OCI-LY7 (cell line): ENCODE measurements at regions not wholly inside any gene's neighbourhood (a gene's known extent, or its start where the extent isn't known, plus 50 kb on each side); places are given as distances from the start of the nearest gene placed in this dataset.

Source experiments
- BruUV-seq: library from RNA; stranded (reverse); fragments of 400-500 nt; replicated peaks from 2 replicates; lab custom pipeline; 2021; lab: Mats Ljungman, UMichigan
- CTCF ChIA-PET: fragments of 300-600 bp; sonication (Branson Sonifier 250); formaldehyde crosslinking; loops from one replicate; lab custom pipeline; 2022; ENCODE audit warnings: antibody characterized with exemption; ENCODE audit not compliant: unreplicated experiment; lab: Charles Lee
- POLR2A ChIA-PET: fragments of 300-600 bp; sonication (Branson Sonifier 250); formaldehyde crosslinking; loops from one replicate; lab custom pipeline; 2022; ENCODE audit warnings: antibody characterized with exemption; lab: Charles Lee
- DNase-seq: peaks from one replicate; pipeline ENCODE4 v3.0.0-alpha.2; 2015; ENCODE audit warnings: low spot score
- H2AFZ ChIP-seq: fragments of 200-600 bp; sonication (generic), shearing (Covaris generic); 2 replicates; pipeline ENCODE4 v1.6.1; 2014; ENCODE audit warnings: mild to moderate bottlenecking, antibody characterized with exemption, low read length, moderate library complexity
- H3K27ac ChIP-seq: fragments of 200-600 bp; sonication (generic); 2 replicates; pipeline ENCODE4 v1.5.1; 2014; ENCODE audit warnings: mixed run types, low read depth, mild to moderate bottlenecking, moderate library complexity, low read length, inconsistent platforms; ENCODE audit not compliant: poor library complexity, severe bottlenecking
- H3K36me3 ChIP-seq: fragments of 200-600 bp; sonication (generic); 2 replicates; pipeline ENCODE4 v1.6.1; 2014; ENCODE audit warnings: mild to moderate bottlenecking, antibody characterized with exemption, low read length, moderate library complexity, mixed read lengths; ENCODE audit not compliant: insufficient read depth
- H3K4me1 ChIP-seq: fragments of 200-600 bp; sonication (generic); 2 replicates; pipeline ENCODE4 v1.5.1; 2014; ENCODE audit warnings: mild to moderate bottlenecking, low read length; ENCODE audit not compliant: insufficient read depth, poor library complexity, severe bottlenecking
- H3K4me2 ChIP-seq: fragments of 200-600 bp; sonication (generic); 2 replicates; pipeline ENCODE4 v1.6.1; 2014; ENCODE audit warnings: mild to moderate bottlenecking, low read length
- H3K4me3 ChIP-seq: fragments of 200-600 bp; sonication (generic); 2 replicates; pipeline ENCODE4 v1.5.1; 2014; ENCODE audit warnings: mild to moderate bottlenecking, low read depth, low read length; ENCODE audit not compliant: poor library complexity, severe bottlenecking
- H3K79me2 ChIP-seq: fragments of 200-600 bp; sonication (generic); 2 replicates; pipeline ENCODE4 v1.6.1; 2016; ENCODE audit warnings: low read depth, mild to moderate bottlenecking, low read length, moderate library complexity, mixed read lengths; ENCODE audit not compliant: insufficient read depth
- H3K9me2 ChIP-seq: fragments of 200-600 bp; sonication (generic); 2 replicates; pipeline ENCODE4 v1.6.1; 2016; ENCODE audit warnings: mild to moderate bottlenecking, low read length, mixed read lengths; ENCODE audit not compliant: insufficient read depth
- H3K9me3 ChIP-seq: fragments of 200-600 bp; sonication (generic); 2 replicates; pipeline ENCODE4 v1.6.1; 2014; ENCODE audit warnings: mild to moderate bottlenecking, mixed run types, low read length, mixed read lengths
- H4K20me1 ChIP-seq: fragments of 200-600 bp; sonication (generic); 2 replicates; pipeline ENCODE4 v1.6.1; 2014; ENCODE audit warnings: mild to moderate bottlenecking, antibody characterized with exemption, low read length, moderate library complexity, mixed read lengths; ENCODE audit not compliant: insufficient read depth
- EZH2phosphoT487 ChIP-seq: fragments of 200-600 bp; sonication (generic); IDR thresholded peaks from 2 replicates; pipeline ENCODE4 v1.6.1; 2018; ENCODE audit warnings: low read depth, borderline replicate concordance, mild to moderate bottlenecking, mixed run types, antibody characterized with exemption, low read length, moderate library complexity, mixed read lengths
- intact Hi-C: fragments of 100-400 bp; cut with micrococcal nuclease; formaldehyde crosslinking; loops from one replicate; pipeline ENCODE4 v1.10.0; 2022; ENCODE audit not compliant: unreplicated experiment
- TF ChIP-seq, protein P1 (sequence below): fragments of 200-600 bp; sonication (generic); conservative IDR thresholded peaks from 2 replicates; pipeline ENCODE4 v1.5.1; 2014; ENCODE audit warnings: mild to moderate bottlenecking, antibody characterized with exemption, low read length, moderate library complexity, mixed read lengths

- Histone ChIP-seq H2AFZ (0 out of 2 replicates have a peak overlapping the region, but pooled peaks have one; percentile 21), H3K4me3 (no peak overlapping the region), H3K79me2 (no peaks in the 10 kb centered on the region), H4K20me1 (no peaks in the 10 kb centered on the region), H3K9me2 (no peaks in the 10 kb centered on the region), H3K4me2 (no peak overlapping the region; the same call in 1 of the 2 replicates), H3K9me3 (no peaks in the 10 kb centered on the region), H3K36me3 (no peaks in the 10 kb centered on the region), H3K27ac (no peak overlapping the region), H3K4me1 (peaks cover 25% of the 10 kb centered on the region)
- ChIA-PET CTCF (interaction anchor here (0.5 to 0.7 kb wide), 2 partner anchors 27 to 147 kb away, joined by 3 to 7 read pairs; no protein-coding TSS in a partner anchor), POLR2A (interaction anchor here (0.7 to 1.6 kb wide), 3 partner anchors 9 to 25 kb away, joined by 3 to 4 read pairs (median 4); no protein-coding TSS in a partner anchor)
- no peak for TF ChIP-seq EZH2phosphoT487
- TF ChIP-seq, protein P1, sequence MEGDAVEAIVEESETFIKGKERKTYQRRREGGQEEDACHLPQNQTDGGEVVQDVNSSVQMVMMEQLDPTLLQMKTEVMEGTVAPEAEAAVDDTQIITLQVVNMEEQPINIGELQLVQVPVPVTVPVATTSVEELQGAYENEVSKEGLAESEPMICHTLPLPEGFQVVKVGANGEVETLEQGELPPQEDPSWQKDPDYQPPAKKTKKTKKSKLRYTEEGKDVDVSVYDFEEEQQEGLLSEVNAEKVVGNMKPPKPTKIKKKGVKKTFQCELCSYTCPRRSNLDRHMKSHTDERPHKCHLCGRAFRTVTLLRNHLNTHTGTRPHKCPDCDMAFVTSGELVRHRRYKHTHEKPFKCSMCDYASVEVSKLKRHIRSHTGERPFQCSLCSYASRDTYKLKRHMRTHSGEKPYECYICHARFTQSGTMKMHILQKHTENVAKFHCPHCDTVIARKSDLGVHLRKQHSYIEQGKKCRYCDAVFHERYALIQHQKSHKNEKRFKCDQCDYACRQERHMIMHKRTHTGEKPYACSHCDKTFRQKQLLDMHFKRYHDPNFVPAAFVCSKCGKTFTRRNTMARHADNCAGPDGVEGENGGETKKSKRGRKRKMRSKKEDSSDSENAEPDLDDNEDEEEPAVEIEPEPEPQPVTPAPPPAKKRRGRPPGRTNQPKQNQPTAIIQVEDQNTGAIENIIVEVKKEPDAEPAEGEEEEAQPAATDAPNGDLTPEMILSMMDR, result no peak
- intact Hi-C loops, result loop anchor here (5.0 to 10.0 kb wide), 2 partner anchors 309 to 856 kb away; no protein-coding TSS in a partner anchor
- DNase-seq, result no peak
- no TSS peak for BruUV-seq
These were observed 173.6 kb upstream of the PROK2 start for GRCh38 chr3:71958533-71958932.

GRCh38 chr3:71956716-71957115 is 171.8 kb upstream of the PROK2 start:
- TF ChIP-seq, protein P1, result 0 out of 2 replicates have a peak, but pooled peaks have one; percentile 33
- no peak for TF ChIP-seq EZH2phosphoT487
- ChIA-PET POLR2A (interaction anchor here (1.5 kb wide), 1 partner anchor 139 kb away, joined by 4 read pairs; no protein-coding TSS in a partner anchor), CTCF (no interaction called here)
- intact Hi-C loops, result loop anchor here (5.0 to 10.0 kb wide), 2 partner anchors 311 to 858 kb away; no protein-coding TSS in a partner anchor
- Histone ChIP-seq H3K9me2 (no peaks in the 10 kb centered on the region), H3K4me3 (no peak overlapping the region), H3K79me2 (no peaks in the 10 kb centered on the region), H3K9me3 (no peaks in the 10 kb centered on the region), H2AFZ (peak overlapping the region; percentile 19; the same call in 1 of the 2 replicates), H3K36me3 (no peaks in the 10 kb centered on the region), H3K4me2 (peak overlapping the region; percentile 33), H3K4me1 (peaks cover 25% of the 10 kb centered on the region), H4K20me1 (no peaks in the 10 kb centered on the region), H3K27ac (no peak overlapping the region)
- no TSS peak for BruUV-seq
- no peak for DNase-seq

- Histone ChIP-seq H3K27ac (no peak overlapping the region), H3K4me3 (no peak overlapping the region), H3K9me3 (no peaks in the 10 kb centered on the region), H3K79me2 (no peaks in the 10 kb centered on the region), H3K36me3 (no peaks in the 10 kb centered on the region), H2AFZ (peak overlapping the region; percentile 19; the same call in 1 of the 2 replicates), H3K4me1 (peaks cover 25% of the 10 kb centered on the region), H3K4me2 (peak overlapping the region; percentile 33), H4K20me1 (no peaks in the 10 kb centered on the region), H3K9me2 (no peaks in the 10 kb centered on the region)
- ChIA-PET CTCF (interaction anchor here (0.5 kb wide), 1 partner anchor 137 kb away, joined by 3 read pairs; no protein-coding TSS in a partner anchor), POLR2A (interaction anchor here (0.6 to 1.5 kb wide), 2 partner anchors 113 to 140 kb away, joined by 3 to 4 read pairs; no protein-coding TSS in a partner anchor)
- peak; percentile 18 for DNase-seq
- TF ChIP-seq EZH2phosphoT487, result no peak
- TF ChIP-seq, protein P1, result no peak
- intact Hi-C loops, result loop anchor here (5.0 to 10.0 kb wide), 2 partner anchors 311 to 859 kb away; no protein-coding TSS in a partner anchor
- no TSS peak for BruUV-seq
These were observed 171.1 kb upstream of the PROK2 start for GRCh38 chr3:71956069-71956340.
